Omental fat pad (tissue), 3 donors: ENCODE measurements at regions not wholly inside any gene's neighbourhood (a gene's known extent, or its start where the extent isn't known, plus 50 kb on each side); places are given as distances from the start of the nearest gene placed in this dataset.

Experiments
- ATAC-seq: fragments of 150-250 bp; one replicate; pipeline ENCODE4 v1.9.1; 2016; ENCODE audit warnings: mild to moderate bottlenecking, moderate library complexity; ENCODE audit not compliant: low FRiP score
- DNase-seq: peaks from one replicate; pipeline ENCODE4 v3.0.0-alpha.2; 2019; ENCODE audit warnings: low spot score
- CTCF ChIP-seq, 3 donors: fragments of 450-650 bp; IDR thresholded peaks; one replicate each; pipeline ENCODE4 v1.5.1; 2016 to 2017; ENCODE audit warnings: antibody characterized with exemption in 3 of 3, mild to moderate bottlenecking in 3 of 3, moderate library complexity in 2 of 3

GRCh38 chr2:228798458-228799207 is 472.5 kb downstream of the PID1 start:
- no peak for DNase-seq

GRCh38 chr2:228796386-228796785 is 474.7 kb downstream of the PID1 start:
- TF ChIP-seq CTCF (IDR thresholded peaks at IDR 0.05), result no peak
- ATAC-seq, result no peak

More at GRCh38 chr2:228798458-228799207, 472.5 kb downstream of the PID1 start:
- TF ChIP-seq CTCF (IDR thresholded peaks at IDR 0.05), result no peak
- no peak for ATAC-seq

GRCh38 chr2:228793116-228793515 is 478.0 kb downstream of the PID1 start:
- ATAC-seq (no peak), DNase-seq (no peak)
- TF ChIP-seq CTCF (IDR thresholded peaks at IDR 0.05), result no peak

More at GRCh38 chr2:228796386-228796785, 474.7 kb downstream of the PID1 start:
- DNase-seq, result no peak

GRCh38 chr2:228786901-228787300 is 484.2 kb downstream of the PID1 start:
- no peak for TF ChIP-seq CTCF (IDR thresholded peaks at IDR 0.05)
- no peak for ATAC-seq

GRCh38 chr2:228782281-228782680 is 488.8 kb downstream of the PID1 start:
- ATAC-seq (no peak), DNase-seq (no peak)
- TF ChIP-seq CTCF (IDR thresholded peaks at IDR 0.05), result no peak

More at GRCh38 chr2:228786901-228787300, 484.2 kb downstream of the PID1 start:
- DNase-seq, result no peak

- no peak for ATAC-seq
- no peak for TF ChIP-seq CTCF (IDR thresholded peaks at IDR 0.05)
- DNase-seq, result no peak
These were observed 493.2 kb downstream of the PID1 start for GRCh38 chr2:228777855-228778355.

- DNase-seq (no peak), ATAC-seq (no peak)
These were observed 496.5 kb downstream of the PID1 start for GRCh38 chr2:228774548-228774947.

More at GRCh38 chr2:228774548-228774947, 496.5 kb downstream of the PID1 start:
- no peak for TF ChIP-seq CTCF (IDR thresholded peaks at IDR 0.05)
